Stimulated activated CD4-positive, alpha-beta T cell treated with anti-CD3 and anti-CD28 coated beads, TNF-alpha, amount 100 ng/mL, for 24 hours (primary cell): ENCODE measurements at regions not wholly inside any gene's neighbourhood (a gene's known extent, or its start where the extent isn't known, plus 50 kb on each side); places are given as distances from the start of the nearest gene placed in this dataset.

Experiments used
- DNase-seq, 3 experiments: peaks; one replicate each; pipeline ENCODE4 v3.0.0-alpha.2; 2020; ENCODE audit warnings: low read depth in 3 of 3

GRCh38 chr1:106226550-106226949 lies 829.9 kb upstream of the PRMT6 start:
- no peak for DNase-seq

- no peak for DNase-seq
Observed at GRCh38 chr1:106232128-106232527, 824.3 kb upstream of the PRMT6 start.

- DNase-seq = no peak
Observed at GRCh38 chr1:106233511-106233910, 823.0 kb upstream of the PRMT6 start.

GRCh38 chr1:106249365-106249764 lies 807.1 kb upstream of the PRMT6 start:
- no peak for DNase-seq

DNA sequence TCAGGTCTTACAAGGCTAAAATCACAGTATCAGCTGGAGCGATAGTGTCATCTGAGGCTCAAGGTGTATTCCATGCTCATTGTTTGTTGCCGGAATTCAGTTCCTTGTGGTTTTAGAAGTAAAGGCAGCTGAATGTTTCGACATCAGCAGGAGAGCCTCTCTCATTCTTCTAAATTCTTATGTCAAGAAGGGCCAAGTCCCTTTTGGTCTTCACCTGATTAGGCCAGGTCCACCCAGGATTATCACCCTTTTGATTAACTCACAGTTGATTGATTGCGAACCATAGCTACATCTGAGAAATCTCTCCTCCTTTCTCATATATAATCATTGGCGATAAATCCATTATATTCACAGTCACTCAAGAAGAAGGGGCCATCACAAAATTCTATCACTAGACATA lies 806.7 kb upstream of the PRMT6 start:
- DNase-seq = no peak

- no peak for DNase-seq
Observed at GRCh38 chr1:106254748-106255147, 801.7 kb upstream of the PRMT6 start.

DNA sequence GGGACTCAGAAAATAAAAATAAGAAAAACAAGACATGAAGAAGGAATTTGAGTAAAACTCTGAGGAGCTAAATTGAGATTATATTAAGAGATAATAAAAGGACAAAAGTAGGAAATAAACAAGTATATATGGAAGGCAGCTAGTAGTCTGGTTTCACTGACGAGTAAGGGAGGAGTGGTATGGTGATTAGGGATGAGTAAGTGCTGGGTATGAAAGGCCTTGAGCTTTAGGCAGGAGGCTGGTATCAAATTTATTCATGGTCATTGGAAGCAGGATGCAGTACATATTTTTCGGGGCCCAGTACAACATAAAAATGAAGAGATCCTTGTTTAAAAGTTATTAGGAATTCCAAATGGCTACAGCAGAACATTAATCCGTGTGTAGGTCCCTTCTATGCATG lies 789.7 kb upstream of the PRMT6 start:
- no peak for DNase-seq

DNA sequence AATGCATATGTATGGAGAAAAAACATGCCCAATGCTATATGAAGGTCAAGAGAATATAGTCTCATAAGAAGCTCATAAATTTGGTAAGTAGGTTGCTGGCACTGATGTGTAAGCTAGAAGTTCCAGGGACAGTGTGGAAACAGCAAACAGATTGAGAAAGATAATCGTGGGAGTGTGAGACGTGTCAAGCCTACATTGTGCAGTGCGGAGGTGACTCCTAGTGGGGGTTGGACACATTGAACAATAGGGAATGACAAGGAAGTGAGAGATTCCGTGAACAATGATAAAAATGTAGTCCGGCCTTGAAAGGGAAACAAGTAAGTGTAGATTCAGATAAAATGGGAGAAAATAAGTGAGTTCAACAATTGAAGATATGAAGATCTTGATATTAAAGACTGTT lies 788.4 kb upstream of the PRMT6 start:
- no peak for DNase-seq

DNA sequence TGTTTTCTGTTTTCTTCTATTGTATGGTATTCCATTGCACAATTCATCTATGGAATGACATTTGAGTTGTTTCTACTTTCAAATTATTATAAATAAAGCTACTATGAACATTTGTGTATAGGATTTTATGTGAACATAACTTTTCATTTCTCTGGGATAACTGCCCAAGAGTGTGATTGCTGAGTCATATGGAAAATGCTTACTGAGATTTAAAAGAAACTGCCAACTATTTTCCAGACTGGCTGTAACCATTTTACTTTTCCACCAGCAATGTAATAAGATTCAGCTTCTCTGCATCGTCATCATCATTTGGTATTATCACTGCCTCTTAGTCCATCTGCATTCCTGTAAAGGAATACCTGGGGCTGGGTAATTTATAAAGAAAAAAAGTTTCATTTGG lies 779.6 kb upstream of the PRMT6 start:
- DNase-seq = no peak

GRCh38 chr1:106277786-106278185 lies 778.7 kb upstream of the PRMT6 start:
- no peak for DNase-seq

- DNase-seq = no peak
Observed at GRCh38 chr1:106278716-106279115, 777.8 kb upstream of the PRMT6 start.

GRCh38 chr1:106289265-106289928 lies 767.1 kb upstream of the PRMT6 start:
- DNase-seq = no peak

DNA sequence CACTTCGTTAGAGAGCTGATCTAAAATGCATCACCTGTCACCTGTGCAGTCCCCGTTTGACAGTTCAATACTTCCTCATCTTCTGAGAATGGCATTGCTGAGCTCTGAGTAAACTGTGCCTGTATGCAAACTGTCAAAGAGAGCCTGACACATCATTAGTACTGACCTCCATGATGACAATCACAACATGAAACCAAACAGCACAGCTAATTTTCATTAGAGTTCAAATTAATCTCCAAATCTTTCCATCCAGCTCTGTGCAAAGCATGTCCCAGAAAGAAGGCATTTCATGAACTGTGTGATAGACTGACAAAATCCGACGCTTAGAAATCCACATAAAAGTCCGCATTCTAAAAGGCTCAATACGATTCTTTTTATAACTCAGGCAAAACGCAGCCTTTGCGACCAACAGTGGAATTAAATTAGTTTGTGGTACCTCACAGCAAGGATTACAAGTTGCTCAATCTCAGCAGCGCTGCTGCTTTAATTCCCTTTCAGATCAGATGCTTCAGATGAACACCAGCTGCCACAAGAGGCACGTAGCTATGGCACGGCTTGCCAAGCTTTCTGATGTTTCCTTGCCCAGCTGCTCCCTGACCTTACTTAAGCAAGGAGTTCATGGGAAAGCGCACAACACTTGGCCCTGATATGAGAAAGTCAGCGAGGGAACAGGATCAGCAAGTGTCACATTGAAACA lies 765.5 kb upstream of the PRMT6 start:
- DNase-seq = no peak

- DNase-seq = no peak
Observed at GRCh38 chr1:106292130-106292529, 764.3 kb upstream of the PRMT6 start.

DNA sequence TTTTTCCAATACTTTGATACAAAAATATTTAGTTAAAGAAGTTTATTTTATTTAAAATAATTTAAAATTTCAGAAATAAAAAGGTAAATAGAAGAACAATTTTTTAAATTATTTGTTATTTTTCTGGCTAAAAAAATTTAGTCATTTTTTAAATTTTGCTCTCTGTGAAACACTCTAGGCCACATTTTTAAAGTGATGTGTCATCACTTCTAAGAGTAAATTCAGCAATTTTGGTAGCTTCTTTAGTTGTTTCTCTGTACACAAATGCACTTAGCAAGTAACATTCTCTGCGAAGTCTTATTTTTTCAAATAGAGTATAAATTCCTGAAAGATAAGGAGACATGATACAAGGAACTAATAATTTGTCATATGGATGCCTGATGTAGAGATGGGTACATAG lies 760.0 kb upstream of the PRMT6 start:
- no peak for DNase-seq

DNA sequence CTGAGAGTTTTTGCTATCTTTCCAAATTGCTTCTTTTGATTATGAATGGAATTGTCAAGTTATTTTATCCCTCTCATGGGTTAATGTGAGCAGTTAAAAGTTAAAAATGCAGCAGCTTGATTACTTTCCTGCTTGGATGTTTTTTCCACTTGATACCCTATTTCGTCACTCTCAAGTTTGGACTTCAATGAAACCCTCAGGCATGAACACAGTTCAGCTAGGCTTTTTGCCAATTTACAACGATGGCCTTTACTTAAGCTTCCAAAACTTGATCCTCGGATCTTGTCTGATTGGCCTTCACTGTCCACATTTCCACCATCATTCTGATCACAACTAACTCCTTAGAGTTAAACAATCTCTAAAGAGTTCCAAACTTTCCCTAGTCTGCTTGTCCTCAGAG lies 752.4 kb upstream of the PRMT6 start:
- no peak for DNase-seq

DNA sequence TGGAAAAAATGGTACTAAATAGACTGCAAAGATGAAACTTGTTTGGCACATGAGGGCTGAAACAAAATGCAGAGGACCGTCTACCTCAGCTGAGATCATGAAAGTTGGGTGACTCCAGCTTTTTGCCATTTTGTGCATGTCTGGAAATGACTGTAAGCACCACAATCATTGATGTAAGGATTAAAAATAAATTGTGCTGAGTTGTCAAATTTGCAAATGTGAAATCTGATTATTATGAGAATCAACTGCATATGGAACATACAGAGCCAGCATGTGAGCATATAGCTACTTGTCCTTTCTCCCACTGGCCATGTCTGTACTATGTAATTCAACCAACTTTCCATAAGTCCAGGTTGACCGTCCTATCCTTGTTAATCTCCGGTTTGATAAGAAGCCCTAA lies 736.9 kb upstream of the PRMT6 start:
- DNase-seq = no peak

DNA sequence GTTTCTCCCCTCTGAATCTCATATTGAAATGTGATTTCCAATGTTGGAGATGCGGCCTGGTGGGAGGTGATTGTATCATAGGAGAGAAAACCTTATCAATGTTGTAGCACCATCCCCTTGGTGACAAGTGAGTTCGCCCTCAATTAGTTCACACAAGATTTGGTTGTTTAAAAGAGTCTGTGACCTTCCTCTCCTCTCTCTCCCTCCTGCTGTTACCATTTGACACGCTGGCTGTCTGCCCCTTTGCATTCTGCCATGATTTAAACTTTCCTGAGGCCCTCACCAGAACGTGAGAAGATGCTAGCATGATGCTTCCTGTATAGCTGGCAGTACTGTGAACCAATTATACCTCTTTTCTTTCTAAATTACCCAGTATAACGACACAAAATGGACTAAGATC lies 730.9 kb upstream of the PRMT6 start:
- no peak for DNase-seq

- no peak for DNase-seq
Observed at GRCh38 chr1:106344494-106344893, 712.0 kb upstream of the PRMT6 start.

- no peak for DNase-seq
Observed at GRCh38 chr1:106360252-106360651, 696.2 kb upstream of the PRMT6 start.

DNA sequence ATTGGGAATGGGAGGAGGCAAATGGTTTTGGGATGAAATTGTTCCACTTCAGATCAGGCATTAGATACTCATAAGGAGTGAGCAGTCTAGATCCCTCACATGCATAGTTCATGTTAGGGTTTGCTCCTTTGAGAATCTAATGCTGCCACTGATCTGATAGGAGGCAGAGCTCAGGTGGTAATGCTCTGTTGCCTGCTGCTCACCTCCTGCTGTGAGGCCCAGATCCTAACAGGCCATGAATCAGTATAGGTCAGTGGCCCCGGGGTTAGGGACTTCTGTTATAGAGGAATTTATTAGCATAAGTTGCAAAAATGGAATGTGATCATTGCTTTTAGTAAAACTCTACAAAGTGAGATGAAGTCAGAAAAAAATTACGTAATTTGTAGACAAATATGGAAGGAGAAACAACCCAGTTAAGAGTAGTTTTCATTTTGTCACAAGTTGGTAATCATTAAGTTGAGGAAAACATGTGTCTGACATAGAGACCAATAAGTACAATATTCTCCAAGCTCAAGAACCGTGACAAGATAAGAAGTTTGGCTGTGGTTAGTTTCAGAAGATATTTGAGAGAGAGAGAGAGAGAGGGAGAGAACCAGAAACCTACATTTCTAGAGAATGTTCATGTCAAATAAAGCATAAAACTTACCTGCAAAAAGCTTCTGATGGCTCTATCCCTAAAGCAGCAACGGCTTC lies 689.7 kb upstream of the PRMT6 start:
- no peak for DNase-seq

DNA sequence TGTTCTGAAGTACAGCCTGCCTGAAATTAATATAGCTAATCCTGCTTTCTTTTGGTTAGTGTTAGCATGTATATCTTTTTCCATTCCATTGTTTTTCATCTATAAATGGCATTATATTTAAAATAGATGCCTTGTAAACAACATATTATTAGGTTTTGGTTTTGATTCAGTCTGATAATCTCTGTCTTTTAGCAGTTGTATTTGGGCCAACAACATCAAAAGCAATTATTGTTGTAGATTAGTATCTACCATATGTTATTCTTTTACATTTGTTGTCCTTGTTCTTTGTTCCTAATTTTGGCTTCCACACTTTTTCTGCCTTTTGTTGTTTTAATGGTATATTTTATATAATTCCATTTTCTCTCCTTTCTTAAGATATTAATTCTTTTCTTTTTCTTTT lies 678.2 kb upstream of the PRMT6 start:
- no peak for DNase-seq

- no peak for DNase-seq
Observed at GRCh38 chr1:106380772-106381171, 675.7 kb upstream of the PRMT6 start.
